ENCODE measurements at regions not wholly inside any gene's neighbourhood (a gene's known extent, or its start where the extent isn't known, plus 50 kb on each side); places are given as distances from the start of the nearest gene placed in this dataset.

DNA sequence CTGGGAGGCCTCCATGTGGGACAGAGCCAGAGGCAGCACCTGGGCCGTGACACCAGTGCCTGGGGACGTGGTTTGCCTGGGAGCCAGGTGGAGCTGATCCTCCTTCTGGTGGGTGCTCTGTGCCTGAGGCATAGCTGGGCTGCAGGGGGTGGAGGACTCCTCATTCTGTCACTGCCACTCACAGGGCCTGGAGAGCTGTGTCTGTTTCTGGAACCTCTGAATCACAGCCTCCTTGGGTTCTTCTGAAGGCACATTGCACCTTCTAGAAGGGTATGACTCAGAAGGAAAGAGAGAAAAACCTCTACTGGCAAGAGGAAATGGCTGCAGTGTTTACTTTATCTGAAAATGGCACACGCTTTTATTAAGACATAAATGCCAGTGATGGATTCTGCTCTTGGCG, 659.8 kb downstream of the VRK1 start:
- no peak for TF ChIP-seq PRDM1 (tag by site-specific recombination; IDR thresholded peaks at IDR 0.05)
- no peak for TF ChIP-seq ZFP37 (tag by site-specific recombination; IDR thresholded peaks at IDR 0.05)
- TF ChIP-seq, protein P1, sequence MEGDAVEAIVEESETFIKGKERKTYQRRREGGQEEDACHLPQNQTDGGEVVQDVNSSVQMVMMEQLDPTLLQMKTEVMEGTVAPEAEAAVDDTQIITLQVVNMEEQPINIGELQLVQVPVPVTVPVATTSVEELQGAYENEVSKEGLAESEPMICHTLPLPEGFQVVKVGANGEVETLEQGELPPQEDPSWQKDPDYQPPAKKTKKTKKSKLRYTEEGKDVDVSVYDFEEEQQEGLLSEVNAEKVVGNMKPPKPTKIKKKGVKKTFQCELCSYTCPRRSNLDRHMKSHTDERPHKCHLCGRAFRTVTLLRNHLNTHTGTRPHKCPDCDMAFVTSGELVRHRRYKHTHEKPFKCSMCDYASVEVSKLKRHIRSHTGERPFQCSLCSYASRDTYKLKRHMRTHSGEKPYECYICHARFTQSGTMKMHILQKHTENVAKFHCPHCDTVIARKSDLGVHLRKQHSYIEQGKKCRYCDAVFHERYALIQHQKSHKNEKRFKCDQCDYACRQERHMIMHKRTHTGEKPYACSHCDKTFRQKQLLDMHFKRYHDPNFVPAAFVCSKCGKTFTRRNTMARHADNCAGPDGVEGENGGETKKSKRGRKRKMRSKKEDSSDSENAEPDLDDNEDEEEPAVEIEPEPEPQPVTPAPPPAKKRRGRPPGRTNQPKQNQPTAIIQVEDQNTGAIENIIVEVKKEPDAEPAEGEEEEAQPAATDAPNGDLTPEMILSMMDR (tag by site-specific recombination; IDR thresholded peaks at IDR 0.05): no peak
- TF ChIP-seq, protein P2, sequence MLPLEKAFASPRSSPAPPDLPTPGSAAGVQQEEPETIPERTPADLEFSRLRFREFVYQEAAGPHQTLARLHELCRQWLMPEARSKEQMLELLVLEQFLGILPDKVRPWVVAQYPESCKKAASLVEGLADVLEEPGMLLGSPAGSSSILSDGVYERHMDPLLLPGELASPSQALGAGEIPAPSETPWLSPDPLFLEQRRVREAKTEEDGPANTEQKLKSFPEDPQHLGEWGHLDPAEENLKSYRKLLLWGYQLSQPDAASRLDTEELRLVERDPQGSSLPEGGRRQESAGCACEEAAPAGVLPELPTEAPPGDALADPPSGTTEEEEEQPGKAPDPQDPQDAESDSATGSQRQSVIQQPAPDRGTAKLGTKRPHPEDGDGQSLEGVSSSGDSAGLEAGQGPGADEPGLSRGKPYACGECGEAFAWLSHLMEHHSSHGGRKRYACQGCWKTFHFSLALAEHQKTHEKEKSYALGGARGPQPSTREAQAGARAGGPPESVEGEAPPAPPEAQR (tag by site-specific recombination; IDR thresholded peaks at IDR 0.05): no peak
- TF ChIP-seq ZNF10 (tag by site-specific recombination; IDR thresholded peaks at IDR 0.05): no peak
- TF ChIP-seq YY1 (tag by site-specific recombination; IDR thresholded peaks at IDR 0.05): no peak
- TF ChIP-seq ZNF391 (tag by site-specific recombination; IDR thresholded peaks at IDR 0.05; ENCODE audit: borderline replicate concordance, low read depth): no peak
- no peak for TF ChIP-seq ZNF610 (tag by site-specific recombination; IDR thresholded peaks at IDR 0.05; ENCODE audit: borderline replicate concordance)
- TF ChIP-seq ZNF19 (tag by site-specific recombination; IDR thresholded peaks at IDR 0.05; ENCODE audit: low read depth): no peak
- TF ChIP-seq KLF1 (tag by site-specific recombination; IDR thresholded peaks at IDR 0.05): no peak
- no peak for TF ChIP-seq OVOL3 (tag by site-specific recombination; IDR thresholded peaks at IDR 0.05)
